ENCODE measurements at regions not wholly inside any gene's neighbourhood (a gene's known extent, or its start where the extent isn't known, plus 50 kb on each side); places are given as distances from the start of the nearest gene placed in this dataset.

GRCh38 chr6:15993716-15994228 lies 135.1 kb upstream of the MYLIP start:
- DNase-seq, result no peak

- DNase-seq, result no peak
These were observed 138.7 kb upstream of the MYLIP start for GRCh38 chr6:15990179-15990578.

- no peak for DNase-seq
These were observed 139.5 kb upstream of the MYLIP start for GRCh38 chr6:15989397-15989796.

GRCh38 chr6:15987569-15987968 lies 141.3 kb upstream of the MYLIP start:
- DNase-seq, result no peak

GRCh38 chr6:15986027-15986629 lies 142.8 kb upstream of the MYLIP start:
- DNase-seq, result no peak

GRCh38 chr6:15985379-15985959 lies 143.4 kb upstream of the MYLIP start:
- no peak for DNase-seq

- no peak for DNase-seq
These were observed 146.9 kb upstream of the MYLIP start for GRCh38 chr6:15981956-15982355.

GRCh38 chr6:15980801-15981200 lies 148.1 kb upstream of the MYLIP start:
- no peak for DNase-seq

GRCh38 chr6:15978426-15978825 lies 150.5 kb upstream of the MYLIP start:
- DNase-seq, result no peak

- no peak for DNase-seq
These were observed 151.8 kb upstream of the MYLIP start for GRCh38 chr6:15977050-15977449.

- DNase-seq, result no peak
These were observed 154.1 kb upstream of the MYLIP start for GRCh38 chr6:15974817-15975216.

- no peak for DNase-seq
These were observed 158.4 kb upstream of the MYLIP start for GRCh38 chr6:15970517-15970916.

GRCh38 chr6:15969236-15969778 lies 159.6 kb upstream of the MYLIP start:
- no peak for DNase-seq

- no peak for DNase-seq
These were observed 160.4 kb upstream of the MYLIP start for GRCh38 chr6:15968519-15968918.

GRCh38 chr6:15966000-15966520 lies 162.8 kb upstream of the MYLIP start:
- DNase-seq, result no peak

GRCh38 chr6:15962449-15962764 lies 166.5 kb upstream of the MYLIP start:
- no peak for DNase-seq

GRCh38 chr6:15961635-15962448 lies 167.0 kb upstream of the MYLIP start:
- DNase-seq, result no peak

- no peak for DNase-seq
These were observed 167.9 kb upstream of the MYLIP start for GRCh38 chr6:15960740-15961634.

- no peak for DNase-seq
These were observed 171.2 kb upstream of the MYLIP start for GRCh38 chr6:15957655-15958169.

- no peak for DNase-seq
These were observed 172.4 kb upstream of the MYLIP start for GRCh38 chr6:15956205-15957106.

GRCh38 chr6:15955484-15955883 lies 173.4 kb upstream of the MYLIP start:
- DNase-seq, result no peak
